Panc1 (cell line): ENCODE measurements at regions not wholly inside any gene's neighbourhood (a gene's known extent, or its start where the extent isn't known, plus 50 kb on each side); places are given as distances from the start of the nearest gene placed in this dataset.
A peak's percentile ranks its signal among the peaks of the same experiment; 100 is the strongest.

Experiments used
- ATAC-seq: fragments of 200-7000 bp; cut with Tn5 transposase; 2 replicates; pipeline ENCODE4 v1.9.1; 2020; ENCODE audit warnings: mild to moderate bottlenecking, moderate library complexity
- BruUV-seq: library from RNA; stranded (reverse); fragments of 400-500 nt; replicated peaks from 2 replicates; lab custom pipeline; 2021; lab: Mats Ljungman, UMichigan
- CTCF ChIA-PET: fragments of 300-600 bp; sonication (Branson Sonifier 250); formaldehyde crosslinking; loops from one replicate; lab custom pipeline; 2022; ENCODE audit warnings: antibody characterized with exemption; lab: Charles Lee
- POLR2A ChIA-PET: fragments of 300-600 bp; sonication (Branson Sonifier 250); formaldehyde crosslinking; loops from one replicate; lab custom pipeline; 2022; ENCODE audit warnings: antibody characterized with exemption; lab: Charles Lee
- DNase-seq: peaks from one replicate; pipeline ENCODE4 v3.0.0-alpha.2; 2010; ENCODE audit warnings: low read depth, low spot score
- H3K27ac ChIP-seq: 2 replicates; pipeline ENCODE4 v1.5.1; 2011; ENCODE audit warnings: mild to moderate bottlenecking, low read length, inconsistent platforms
- H3K27me3 ChIP-seq: fragments of 200-500 bp; sonication (Bioruptor generic); 2 replicates; pipeline ENCODE4 v1.6.0; 2014; ENCODE audit warnings: low read length, inconsistent platforms; ENCODE audit not compliant: control insufficient read depth, insufficient read depth
- H3K36me3 ChIP-seq: fragments of 200-500 bp; sonication (Bioruptor generic); 2 replicates; pipeline ENCODE4 v1.5.1; 2014; ENCODE audit warnings: inconsistent platforms, mild to moderate bottlenecking, low read length, moderate library complexity; ENCODE audit not compliant: control insufficient read depth, insufficient read depth
- H3K4me1 ChIP-seq: 2 replicates; pipeline ENCODE4 v1.5.1; 2011; ENCODE audit warnings: inconsistent platforms, mild to moderate bottlenecking, low read length, moderate library complexity; ENCODE audit not compliant: control insufficient read depth, insufficient read depth
- H3K4me3 ChIP-seq, 2 experiments: 2 replicates each; pipeline ENCODE4 v1.5.1; 2011 to 2012; ENCODE audit warnings: low read depth in 2 of 2, low read length in 2 of 2, mild to moderate bottlenecking in 2 of 2, inconsistent platforms in 1 of 2, moderate library complexity in 1 of 2
- H3K9me3 ChIP-seq: fragments of 200-500 bp; sonication (Bioruptor generic); 2 replicates; pipeline ENCODE4 v1.5.1; 2014; ENCODE audit warnings: low read depth, mild to moderate bottlenecking, inconsistent platforms, low read length, moderate library complexity; ENCODE audit not compliant: control insufficient read depth, insufficient read depth
- POLR2AphosphoS5 ChIP-seq: IDR thresholded peaks from 2 replicates; pipeline ENCODE4 v1.6.1; 2012; ENCODE audit warnings: mild to moderate bottlenecking, low read depth, low read length, moderate library complexity
- REST ChIP-seq, 2 experiments: IDR thresholded peaks; 2 replicates each; pipeline ENCODE4 v1.6.1; 2011 to 2012; ENCODE audit warnings: low read depth in 2 of 2, control low read depth in 1 of 2, low read length in 1 of 2, mild to moderate bottlenecking in 1 of 2, moderate library complexity in 1 of 2; ENCODE audit not compliant: insufficient read depth in 1 of 2
- SIN3A ChIP-seq: IDR thresholded peaks from 2 replicates; pipeline ENCODE4 v1.6.1; 2012; ENCODE audit warnings: low read depth, mild to moderate bottlenecking, low read length, moderate library complexity, borderline replicate concordance; ENCODE audit not compliant: insufficient read depth
- TCF7L2 ChIP-seq: IDR thresholded peaks from 2 replicates; pipeline ENCODE4 v1.6.1; 2011; ENCODE audit warnings: mild to moderate bottlenecking, low read depth, low read length, inconsistent platforms
- in situ Hi-C: cut with HindIII; loops from 2 replicates; pipeline ENCODE4 v1.10.0; 2016; ENCODE audit warnings: low sequenced_read_pairs, low pct_unique_long_range_greater_than_20kb
- intact Hi-C: fragments of 100-400 bp; cut with micrococcal nuclease; formaldehyde crosslinking; loops from one replicate; pipeline ENCODE4 v1.10.0; 2022; ENCODE audit not compliant: unreplicated experiment
- TF ChIP-seq, protein P1 (sequence below): fragments of 450-650 bp; IDR thresholded peaks from 2 replicates; pipeline ENCODE4 v1.5.1; 2017; ENCODE audit warnings: mild to moderate bottlenecking

DNA sequence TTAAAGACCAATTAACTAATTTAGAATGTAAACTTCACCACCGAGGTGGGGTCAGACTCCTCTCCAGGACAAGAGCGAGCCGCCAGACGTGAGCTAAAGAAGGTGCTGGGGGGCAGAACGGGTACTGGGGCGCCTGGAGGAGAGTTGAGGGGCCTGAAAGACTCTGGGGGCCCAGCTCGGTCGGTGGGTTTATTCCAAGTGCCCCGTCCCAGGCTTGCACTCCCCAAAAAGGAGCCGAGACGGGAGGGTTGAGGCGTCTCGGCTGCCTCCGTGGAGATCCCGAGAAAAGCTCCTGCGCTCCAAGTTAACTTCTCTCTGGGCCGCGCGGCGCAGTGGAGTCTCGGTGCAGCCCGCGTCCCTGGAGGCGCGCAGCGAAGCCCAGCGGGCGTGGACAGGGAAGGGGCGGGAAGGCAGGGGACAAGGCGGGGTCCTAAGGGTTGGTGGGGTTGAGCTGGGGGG is 553.3 kb downstream of the TFEC start:
- Histone ChIP-seq H3K4me3 (peak overlapping the region in 1 of 2 experiments; percentile 21; a peak in 1 of 4 replicates), H3K27me3 (peaks cover 5% of the 10 kb centered on the region; the same call in 1 of the 2 replicates), H3K4me1 (no peaks in the 10 kb centered on the region), H3K36me3 (no peaks in the 10 kb centered on the region), H3K27ac (no peak overlapping the region), H3K9me3 (no peaks in the 10 kb centered on the region)
- ATAC-seq (0 out of 2 replicates have a peak, but pooled peaks have one; percentile 53), DNase-seq (no peak)
- intact Hi-C loops, result no loop called here
- TF ChIP-seq, protein P1, sequence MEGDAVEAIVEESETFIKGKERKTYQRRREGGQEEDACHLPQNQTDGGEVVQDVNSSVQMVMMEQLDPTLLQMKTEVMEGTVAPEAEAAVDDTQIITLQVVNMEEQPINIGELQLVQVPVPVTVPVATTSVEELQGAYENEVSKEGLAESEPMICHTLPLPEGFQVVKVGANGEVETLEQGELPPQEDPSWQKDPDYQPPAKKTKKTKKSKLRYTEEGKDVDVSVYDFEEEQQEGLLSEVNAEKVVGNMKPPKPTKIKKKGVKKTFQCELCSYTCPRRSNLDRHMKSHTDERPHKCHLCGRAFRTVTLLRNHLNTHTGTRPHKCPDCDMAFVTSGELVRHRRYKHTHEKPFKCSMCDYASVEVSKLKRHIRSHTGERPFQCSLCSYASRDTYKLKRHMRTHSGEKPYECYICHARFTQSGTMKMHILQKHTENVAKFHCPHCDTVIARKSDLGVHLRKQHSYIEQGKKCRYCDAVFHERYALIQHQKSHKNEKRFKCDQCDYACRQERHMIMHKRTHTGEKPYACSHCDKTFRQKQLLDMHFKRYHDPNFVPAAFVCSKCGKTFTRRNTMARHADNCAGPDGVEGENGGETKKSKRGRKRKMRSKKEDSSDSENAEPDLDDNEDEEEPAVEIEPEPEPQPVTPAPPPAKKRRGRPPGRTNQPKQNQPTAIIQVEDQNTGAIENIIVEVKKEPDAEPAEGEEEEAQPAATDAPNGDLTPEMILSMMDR, result no peak
- TF ChIP-seq POLR2AphosphoS5 (no peak), SIN3A (no peak), REST (IDR thresholded peaks at IDR 0.05; ENCODE audit: insufficient read depth in 1 of 2, low read depth in 2 of 2, low read length in 1 of 2) (no peak), TCF7L2 (no peak)
- in situ Hi-C loops, result no loop called here
- no TSS peak for BruUV-seq
- ChIA-PET POLR2A (no interaction called here), CTCF (no interaction called here)

DNA sequence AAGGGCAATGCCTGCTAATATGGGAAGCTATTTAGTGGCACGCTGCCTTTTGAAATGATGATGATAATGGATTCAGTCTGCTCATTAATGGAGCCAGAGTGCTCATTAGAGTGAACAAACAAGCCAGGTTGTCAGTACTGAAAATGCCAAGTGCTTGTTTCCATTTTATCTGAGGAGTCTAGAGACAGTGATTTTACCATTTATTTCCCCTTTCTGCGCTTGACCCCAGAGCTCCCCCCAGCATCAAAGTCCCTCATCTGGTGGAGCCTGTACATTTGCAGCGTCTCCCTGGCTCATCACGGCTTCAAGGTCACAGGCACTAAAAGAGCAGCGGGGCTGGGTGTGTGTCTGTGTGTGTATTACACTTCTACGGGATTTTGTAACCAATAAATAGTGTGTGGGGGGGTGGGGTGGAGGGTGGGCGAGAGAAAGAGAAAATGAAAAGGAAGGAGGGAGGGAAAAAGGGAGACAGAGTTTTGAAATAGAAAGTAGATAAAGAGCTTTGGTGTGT is 553.8 kb downstream of the TFEC start:
- CTCF ChIA-PET, result interaction anchor here (0.7 kb wide), 1 partner anchor 71 kb away, joined by 3 read pairs; no protein-coding TSS in a partner anchor
- H3K27me3 ChIP-seq, result peaks cover 5% of the 10 kb centered on the region; the same call in 1 of the 2 replicates
- no TSS peak for BruUV-seq
- TF ChIP-seq, protein P1, result no peak
- TF ChIP-seq TCF7L2 (no peak), SIN3A (no peak), POLR2AphosphoS5 (no peak), REST (IDR thresholded peaks at IDR 0.05; ENCODE audit: insufficient read depth in 1 of 2, low read depth in 2 of 2, low read length in 1 of 2) (no peak)
- DNase-seq (no peak), ATAC-seq (no peak)
- in situ Hi-C loops, result no loop called here
- H3K4me1 ChIP-seq, result no peaks in the 10 kb centered on the region
- intact Hi-C loops, result no loop called here
- POLR2A ChIA-PET, result no interaction called here
- peak overlapping the region in 1 of 2 experiments; percentile 21; a peak in 1 of 4 replicates for H3K4me3 ChIP-seq
- no peak overlapping the region for H3K27ac ChIP-seq
- H3K9me3 ChIP-seq, result no peaks in the 10 kb centered on the region
- H3K36me3 ChIP-seq, result no peaks in the 10 kb centered on the region
